Body of pancreas (tissue), 4 donors: ENCODE measurements at regions not wholly inside any gene's neighbourhood (a gene's known extent, or its start where the extent isn't known, plus 50 kb on each side); places are given as distances from the start of the nearest gene placed in this dataset.

Source experiments
- CTCF ChIP-seq, 7 experiments: fragments of 450-650 bp in 4 of 7; fragments of 200-600 bp in 3 of 7; sonication (generic) in 3 of 7; IDR thresholded peaks; one replicate each; pipeline ENCODE4 v1.5.1; 2016 to 2019; ENCODE audit warnings: antibody characterized with exemption in 7 of 7
- POLR2A ChIP-seq, 3 donors: fragments of 450-650 bp; IDR thresholded peaks; one replicate each; pipeline ENCODE4 v1.6.1; 2016; ENCODE audit warnings: antibody characterized with exemption in 3 of 3, mild to moderate bottlenecking in 2 of 3

DNA sequence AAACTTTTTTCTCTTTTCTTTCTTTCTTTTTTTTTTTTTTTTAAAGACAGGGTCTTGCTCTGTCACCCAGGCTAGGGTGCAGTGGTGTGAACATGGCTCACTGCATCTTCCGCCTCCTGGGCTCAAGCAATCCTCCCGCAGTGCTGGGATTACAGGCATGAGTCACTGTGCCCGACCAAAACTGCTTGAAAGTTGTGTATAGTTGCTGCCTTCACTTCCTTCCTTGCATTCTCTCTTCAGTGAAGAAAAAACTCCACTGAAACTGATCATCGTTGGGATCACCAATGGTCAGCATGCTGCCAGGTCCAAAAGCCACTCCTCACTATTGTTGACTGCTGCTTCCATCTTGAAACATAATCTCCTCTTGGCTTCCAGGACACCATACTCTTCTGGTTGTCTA lies 66.6 kb upstream of the CTNNA1 start:
- TF ChIP-seq CTCF (IDR thresholded peaks at IDR 0.05), result no peak
- no peak for TF ChIP-seq POLR2A (IDR thresholded peaks at IDR 0.05)
